Sigmoid colon (tissue), 4 donors: ENCODE measurements at regions not wholly inside any gene's neighbourhood (a gene's known extent, or its start where the extent isn't known, plus 50 kb on each side); places are given as distances from the start of the nearest gene placed in this dataset.
"Not testable (repeated sequence)": the region's sequence is repeated elsewhere in the genome, so short reads cannot be mapped to it uniquely, and the experiment has no call there.

Experiments
- CTCF ChIP-seq, 4 experiments: fragments of 450-650 bp in 3 of 4; fragments of 200-600 bp in 1 of 4; IDR thresholded peaks; one replicate each; pipeline ENCODE4 v1.5.1; 2016 to 2019; ENCODE audit warnings: antibody characterized with exemption in 4 of 4, mild to moderate bottlenecking in 3 of 4, moderate library complexity in 2 of 4
- EP300 ChIP-seq, 4 donors: sonication (generic); formaldehyde crosslinking; IDR thresholded peaks; one replicate each; pipeline ENCODE4 v1.6.1; 2017; ENCODE audit warnings: antibody characterized with exemption in 4 of 4
- POLR2A ChIP-seq, 2 donors: fragments of 450-650 bp; IDR thresholded peaks; one replicate each; pipeline ENCODE4 v1.6.1; 2016; ENCODE audit warnings: antibody characterized with exemption in 2 of 2, mild to moderate bottlenecking in 2 of 2, moderate library complexity in 2 of 2
- POLR2AphosphoS5 ChIP-seq, 4 donors: sonication (generic); formaldehyde crosslinking; IDR thresholded peaks; one replicate each; pipeline ENCODE4 v1.6.1; 2017; ENCODE audit warnings: antibody characterized with exemption in 4 of 4

GRCh38 chr2:131823058-131823457, 295.4 kb downstream of the CCDC74A start:
- not testable (repeated sequence) for TF ChIP-seq CTCF, EP300, POLR2AphosphoS5, POLR2A (IDR thresholded peaks at IDR 0.05)
